Adrenal gland (tissue), 9 donors: ENCODE measurements at regions not wholly inside any gene's neighbourhood (a gene's known extent, or its start where the extent isn't known, plus 50 kb on each side); places are given as distances from the start of the nearest gene placed in this dataset.

Experiments used
- DNase-seq, 7 donors: peaks; one replicate each; pipeline ENCODE4 v3.0.0-alpha.2; 2019 to 2020
- H3K27ac ChIP-seq, 5 donors: fragments of 200-600 bp; sonication (generic) in 4 of 5; 1 replicate in 3 of 5; 2 replicates in 2 of 5; pipeline versions ENCODE4 v1.5.1 to v1.8.0; 2016 to 2020; ENCODE audit warnings: mild to moderate bottlenecking in 1 of 5
- H3K27me3 ChIP-seq: fragments of 200-600 bp; 2 replicates; pipeline ENCODE4 v1.8.0; 2021
- H3K36me3 ChIP-seq, 2 donors: fragments of 200-600 bp; replicated peaks in 1 of 2; 1 replicate in 1 of 2; 2 replicates in 1 of 2; pipeline versions ENCODE4 v1.5.1 to v1.8.0; 2018 to 2022
- H3K4me1 ChIP-seq, 2 donors: fragments of 200-600 bp; replicated peaks in 1 of 2; 1 replicate in 1 of 2; 2 replicates in 1 of 2; pipeline versions ENCODE4 v1.5.1 to v1.8.0; 2018 to 2021
- H3K4me3 ChIP-seq, 4 donors: fragments of 200-600 bp; sonication (generic) in 3 of 4; one replicate each; pipeline ENCODE4 v1.5.1; 2016 to 2018
- H3K9me3 ChIP-seq, 3 donors: fragments of 200-600 bp; sonication (generic) in 1 of 3; replicated peaks in 1 of 3; 1 replicate in 2 of 3; 2 replicates in 1 of 3; pipeline versions ENCODE4 v1.5.1 to v1.8.0; 2016 to 2021
- POLR2A ChIP-seq, 2 donors: fragments of 450-650 bp; IDR thresholded peaks; one replicate each; pipeline ENCODE4 v1.6.1; 2017; ENCODE audit warnings: antibody characterized with exemption in 2 of 2, mild to moderate bottlenecking in 2 of 2, moderate library complexity in 1 of 2
- WGBS, 4 donors: extraction: QIAGEN DNeasy Blood & Tissue Kit in 2 of 4; methylation state at CpG; one replicate each; pipeline versions ENCODE4 v1.1.5 to v1.1.7; 2013 to 2017; 5-methylcytosine and 5-hydroxymethylcytosine counted together
- intact Hi-C, 2 donors: fragments of 100-400 bp; cut with DNase I; formaldehyde crosslinking; loops; one replicate each; pipeline versions ENCODE4 v1.14.1 to v1.15.0; 2022 to 2023
- TF ChIP-seq, protein P1 (sequence below), 6 experiments: fragments of 450-650 bp in 4 of 6; fragments of 200-600 bp in 2 of 6; sonication (generic) in 1 of 6; IDR thresholded peaks; 1 replicate in 5 of 6; 2 replicates in 1 of 6; pipeline versions ENCODE4 v1.5.1 to v1.8.0; 2016 to 2021; ENCODE audit warnings: antibody characterized with exemption in 6 of 6, mild to moderate bottlenecking in 2 of 6, moderate library complexity in 1 of 6
- donor health status: healthy with polysubstance abuse.
- donor health status: Bipolar disorder and iron deficiency.
- donor health status: DM: yes; HTN: yes; CAD: no.
- donor health status: DM: no; HTN: no; CAD: no.
- donor health status: DM: no; HTN: no; CAD: no.

DNA sequence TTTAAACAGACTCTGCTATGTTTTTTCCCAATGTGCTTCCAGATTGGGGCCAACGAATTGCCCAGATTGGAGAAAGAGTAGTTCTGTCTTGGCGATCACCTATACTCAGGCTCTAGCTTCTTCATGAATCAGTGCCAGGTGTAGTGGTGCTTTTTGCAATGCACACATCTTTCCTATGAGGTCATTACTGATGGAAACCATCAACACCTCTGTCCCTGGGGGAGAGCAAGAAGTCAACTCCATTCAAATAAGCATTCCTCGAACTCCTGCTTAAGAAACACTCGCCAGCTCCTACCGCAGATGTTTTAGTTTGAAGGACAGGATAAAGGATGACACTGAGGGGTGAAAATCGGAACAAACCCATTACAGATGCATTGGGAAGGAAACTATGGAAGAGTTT lies 156.5 kb upstream of the DKK2 start:
- no peaks in the 10 kb centered on the region for H3K4me1 ChIP-seq
- H3K4me3 ChIP-seq = no peak overlapping the region
- no peaks in the 10 kb centered on the region for H3K9me3 ChIP-seq
- intact Hi-C loops = no loop called here
- H3K27ac ChIP-seq = no peak overlapping the region
- no peak for DNase-seq
- H3K36me3 ChIP-seq = no peaks in the 10 kb centered on the region
- TF ChIP-seq POLR2A (IDR thresholded peaks at IDR 0.05) = no peak
- TF ChIP-seq, protein P1, sequence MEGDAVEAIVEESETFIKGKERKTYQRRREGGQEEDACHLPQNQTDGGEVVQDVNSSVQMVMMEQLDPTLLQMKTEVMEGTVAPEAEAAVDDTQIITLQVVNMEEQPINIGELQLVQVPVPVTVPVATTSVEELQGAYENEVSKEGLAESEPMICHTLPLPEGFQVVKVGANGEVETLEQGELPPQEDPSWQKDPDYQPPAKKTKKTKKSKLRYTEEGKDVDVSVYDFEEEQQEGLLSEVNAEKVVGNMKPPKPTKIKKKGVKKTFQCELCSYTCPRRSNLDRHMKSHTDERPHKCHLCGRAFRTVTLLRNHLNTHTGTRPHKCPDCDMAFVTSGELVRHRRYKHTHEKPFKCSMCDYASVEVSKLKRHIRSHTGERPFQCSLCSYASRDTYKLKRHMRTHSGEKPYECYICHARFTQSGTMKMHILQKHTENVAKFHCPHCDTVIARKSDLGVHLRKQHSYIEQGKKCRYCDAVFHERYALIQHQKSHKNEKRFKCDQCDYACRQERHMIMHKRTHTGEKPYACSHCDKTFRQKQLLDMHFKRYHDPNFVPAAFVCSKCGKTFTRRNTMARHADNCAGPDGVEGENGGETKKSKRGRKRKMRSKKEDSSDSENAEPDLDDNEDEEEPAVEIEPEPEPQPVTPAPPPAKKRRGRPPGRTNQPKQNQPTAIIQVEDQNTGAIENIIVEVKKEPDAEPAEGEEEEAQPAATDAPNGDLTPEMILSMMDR (IDR thresholded peaks at IDR 0.05) = no peak
- H3K27me3 ChIP-seq = no peaks in the 10 kb centered on the region
- 84 to 89% (median 85%) methylated on average over 6 of the region's 6 CpGs for WGBS, 4 donors

DNA sequence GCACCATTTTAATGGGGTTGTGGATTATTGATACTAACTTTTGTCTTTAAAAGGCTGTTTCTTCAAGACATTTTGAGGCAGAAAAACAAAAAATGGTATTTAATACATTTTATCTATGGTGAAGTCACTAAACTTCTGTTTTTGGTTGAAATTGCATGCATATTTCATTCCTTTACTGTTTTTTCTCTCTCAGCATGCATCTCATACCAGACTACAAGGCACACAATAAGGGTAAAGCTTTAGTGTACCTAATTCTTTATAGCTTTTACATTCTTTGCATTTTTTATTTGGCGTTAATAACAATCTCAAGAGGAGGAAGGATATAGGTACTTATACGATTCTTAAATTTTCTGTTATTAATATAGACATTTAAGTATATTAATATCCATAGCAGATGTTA lies 151.0 kb upstream of the DKK2 start:
- 83 to 90% (median 88%) methylated on average over 2 of the region's 2 CpGs for WGBS, 4 donors
- H3K4me1 ChIP-seq = no peaks in the 10 kb centered on the region
- no peaks in the 10 kb centered on the region for H3K27me3 ChIP-seq
- no peak overlapping the region for H3K27ac ChIP-seq
- no peaks in the 10 kb centered on the region for H3K36me3 ChIP-seq
- DNase-seq = no peak
- intact Hi-C loops = no loop called here
- H3K9me3 ChIP-seq = no peaks in the 10 kb centered on the region
- H3K4me3 ChIP-seq = no peak overlapping the region
- TF ChIP-seq, protein P1 (IDR thresholded peaks at IDR 0.05) = no peak
- TF ChIP-seq POLR2A (IDR thresholded peaks at IDR 0.05) = no peak

DNA sequence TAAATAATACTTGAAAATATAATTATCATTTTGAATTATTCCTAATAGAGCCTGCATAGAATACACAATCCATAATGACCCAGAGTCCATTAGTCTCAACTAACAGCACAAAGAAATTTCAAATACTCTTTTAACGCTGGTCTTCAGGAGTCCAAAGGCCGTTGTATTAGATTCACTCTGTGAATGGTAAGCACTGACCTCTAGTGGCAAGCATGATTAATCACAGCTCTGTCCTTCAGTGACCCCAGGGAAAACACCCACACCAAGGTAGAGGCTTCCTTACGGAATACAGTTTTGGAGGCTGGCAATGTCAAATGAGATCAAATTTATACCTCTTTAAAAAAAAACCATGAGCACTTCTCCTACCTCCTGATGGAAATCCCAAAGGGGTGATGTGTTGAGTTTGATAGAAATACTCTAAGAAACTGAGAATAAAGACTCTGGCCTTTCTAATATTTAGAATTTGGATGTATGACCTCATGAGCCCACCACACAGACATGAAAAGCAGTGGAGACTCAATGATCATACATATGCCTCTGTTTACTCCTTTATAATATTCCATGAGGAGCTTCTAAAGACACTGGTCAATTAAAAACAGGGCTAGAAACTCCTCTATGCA lies 147.2 kb upstream of the DKK2 start:
- Histone ChIP-seq H3K36me3 (no peaks in the 10 kb centered on the region), H3K9me3 (peaks cover 0 to 7% (median 0%) of the 10 kb centered on the region in 3 donors), H3K27me3 (no peaks in the 10 kb centered on the region), H3K4me3 (no peak overlapping the region), H3K27ac (no peak overlapping the region), H3K4me1 (no peaks in the 10 kb centered on the region)
- intact Hi-C loops = no loop called here
- TF ChIP-seq, protein P1 (IDR thresholded peaks at IDR 0.05) = peak; percentile 63 to 86 (median 72)
- TF ChIP-seq POLR2A (IDR thresholded peaks at IDR 0.05) = no peak
- WGBS, 4 donors = 4 to 12% (median 8%) methylated on average over 3 of the region's 3 CpGs
- DNase-seq = peak; percentile 21 to 56 (median 38)

DNA sequence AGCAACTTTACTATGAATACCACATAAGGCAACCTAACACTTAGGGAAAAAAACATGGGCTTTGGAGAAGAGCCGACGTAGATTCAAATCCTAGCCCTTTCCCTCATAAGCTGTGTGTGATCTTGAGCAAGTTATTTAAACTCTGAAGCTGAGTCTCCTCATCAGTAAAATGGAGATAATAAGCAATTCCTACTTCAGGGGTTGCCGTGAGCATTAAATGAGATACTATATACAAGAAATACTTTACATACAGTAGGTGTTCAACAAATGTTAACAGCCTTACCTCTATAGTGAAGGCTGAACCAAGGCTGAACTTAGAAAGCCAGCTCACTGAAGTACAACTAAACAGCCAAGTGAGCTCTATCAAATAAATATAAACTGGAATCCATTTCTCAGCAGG lies 146.2 kb upstream of the DKK2 start:
- intact Hi-C loops = no loop called here

More for the DNA sequence above, 146.2 kb upstream of the DKK2 start:
- Histone ChIP-seq H3K9me3 (peaks cover 0 to 7% (median 0%) of the 10 kb centered on the region in 3 donors), H3K27me3 (no peaks in the 10 kb centered on the region), H3K4me3 (no peak overlapping the region), H3K36me3 (no peaks in the 10 kb centered on the region), H3K4me1 (no peaks in the 10 kb centered on the region), H3K27ac (no peak overlapping the region)
- TF ChIP-seq POLR2A (IDR thresholded peaks at IDR 0.05) = no peak
- TF ChIP-seq, protein P1 (IDR thresholded peaks at IDR 0.05) = no peak
- 96 to 98% (median 97%) methylated on average over 3 of the region's 3 CpGs for WGBS, 4 donors
- DNase-seq = no peak
